Activated B cell treated with CpG ODN at 0.5 μM for 24 hours (primary cell): ENCODE measurements at regions not wholly inside any gene's neighbourhood (a gene's known extent, or its start where the extent isn't known, plus 50 kb on each side); places are given as distances from the start of the nearest gene placed in this dataset.

Experiments
- ATAC-seq: fragments of 200-7000 bp; cut with Tn5 transposase; one replicate; pipeline ENCODE4 v1.10.0; 2021; ENCODE audit warnings: low read depth, mild to moderate bottlenecking, moderate library complexity
- CTCF ChIA-PET: fragments of 350-600 bp; sonication (Branson Sonifier 250); formaldehyde crosslinking; loops from one replicate; lab custom pipeline; 2021; ENCODE audit warnings: antibody characterized with exemption; lab: Charles Lee
- POLR2A ChIA-PET: fragments of 350-600 bp; sonication (Branson Sonifier 250); formaldehyde crosslinking; loops from one replicate; lab custom pipeline; 2021; ENCODE audit warnings: antibody characterized with exemption; lab: Charles Lee
- DNase-seq: peaks from one replicate; pipeline ENCODE4 v3.0.0; 2022
- H3K27ac Mint-ChIP-seq: one replicate; pipeline ENCODE4 v1.8.0; 2020; ENCODE audit warnings: mixed read lengths
- H3K27me3 Mint-ChIP-seq: one replicate; pipeline ENCODE4 v1.8.0; 2021; ENCODE audit warnings: mixed read lengths
- H3K36me3 Mint-ChIP-seq: one replicate; pipeline ENCODE4 v1.8.0; 2021; ENCODE audit warnings: low read depth, mixed read lengths
- H3K4me1 Mint-ChIP-seq: one replicate; pipeline ENCODE4 v1.8.0; 2021; ENCODE audit warnings: mixed read lengths
- H3K4me3 Mint-ChIP-seq: one replicate; pipeline ENCODE4 v1.8.0; 2020; ENCODE audit warnings: mild to moderate bottlenecking, mixed read lengths
- H3K9me3 Mint-ChIP-seq: one replicate; pipeline ENCODE4 v1.8.0; 2020; ENCODE audit warnings: mixed read lengths
- intact Hi-C: fragments of 100-400 bp; cut with micrococcal nuclease; formaldehyde crosslinking; loops from one replicate; pipeline ENCODE4 v1.15.1; 2024
- TF ChIP-seq, protein P1 (sequence below): fragments of 200-600 bp; IDR thresholded peaks from one replicate; pipeline ENCODE4 v1.8.0; 2022; ENCODE audit warnings: antibody characterized with exemption, mild to moderate bottlenecking

DNA sequence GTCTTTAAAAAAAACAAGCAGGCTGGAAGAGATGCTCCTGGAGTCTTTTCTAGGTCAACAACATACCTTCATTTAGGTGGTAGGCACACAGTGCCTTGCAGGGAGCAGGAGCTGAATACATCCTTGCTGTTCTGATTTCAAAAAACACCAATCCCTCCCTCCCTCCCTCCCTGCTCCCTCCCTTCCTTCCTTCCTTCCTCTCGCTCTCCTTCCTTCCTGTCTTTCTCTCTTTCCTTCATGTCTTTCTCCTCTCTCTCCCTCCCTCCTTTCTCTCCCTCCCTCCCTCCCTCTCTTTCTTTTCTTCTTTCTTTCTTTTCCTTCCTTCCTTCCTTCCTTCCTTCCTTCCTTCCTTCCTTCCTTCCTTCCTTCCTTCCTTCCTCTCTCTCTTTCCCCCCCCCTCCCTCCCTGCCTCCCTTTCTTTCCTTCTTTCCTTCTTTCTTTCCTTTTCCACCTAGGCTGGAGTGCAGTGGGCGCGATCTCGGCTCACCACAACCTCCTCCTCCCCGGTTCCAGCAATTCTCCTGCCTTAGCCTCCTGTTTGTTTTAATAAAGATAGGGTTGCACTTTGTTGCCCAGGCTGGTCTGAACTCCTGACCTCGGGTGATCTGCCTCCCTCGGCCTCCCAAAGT, 245.1 kb downstream of the MIAT start:
- Mint-ChIP-seq H3K36me3 (no peaks in the 10 kb centered on the region), H3K27me3 (peaks cover 30% of the 10 kb centered on the region)

DNA sequence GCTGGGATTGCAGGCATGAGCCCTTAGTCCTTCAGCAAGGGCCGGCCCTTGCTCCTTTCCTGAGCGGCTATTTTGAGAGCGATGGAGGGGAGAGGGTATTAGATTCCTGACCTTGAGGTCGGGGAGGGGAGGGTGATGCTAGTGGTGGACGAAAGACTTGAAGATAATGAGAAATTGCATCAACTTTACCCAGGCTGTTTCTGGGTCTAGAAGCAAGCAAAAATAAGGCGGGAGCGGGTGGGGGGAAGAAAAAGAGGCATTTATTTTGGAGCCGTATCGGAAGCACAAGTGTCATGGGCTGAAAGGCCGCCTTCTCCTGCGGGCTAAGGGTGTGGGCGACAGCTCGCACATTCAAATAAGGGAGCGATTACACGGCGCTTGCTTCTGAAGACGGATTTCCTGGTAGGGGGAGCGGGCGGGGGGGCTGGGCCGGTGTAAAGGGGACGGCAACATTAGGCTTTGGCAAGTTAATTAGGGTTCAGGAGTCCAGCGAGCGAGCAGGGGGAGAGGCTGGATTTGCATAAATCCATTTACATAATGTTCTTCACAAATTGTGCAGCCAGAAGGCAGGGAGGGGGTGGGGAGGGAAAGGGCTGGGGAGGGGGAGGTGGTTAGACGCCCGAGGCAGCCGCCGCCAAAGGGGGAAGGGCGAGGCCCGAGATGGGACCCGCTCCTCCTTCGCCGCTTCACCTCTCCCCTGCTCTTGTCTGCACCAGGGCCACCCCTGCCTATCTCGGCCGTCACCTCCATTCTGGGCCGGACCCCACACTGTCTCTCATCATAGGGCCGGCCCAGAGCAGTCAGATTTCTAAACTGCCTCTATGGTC, 245.9 kb downstream of the MIAT start:
- no peak for DNase-seq
- Mint-ChIP-seq H3K4me1 (peaks cover 20% of the 10 kb centered on the region), H3K27ac (no peak overlapping the region), H3K9me3 (peaks cover 3% of the 10 kb centered on the region), H3K4me3 (peak overlapping the region; percentile 79), H3K27me3 (peaks cover 24% of the 10 kb centered on the region), H3K36me3 (no peaks in the 10 kb centered on the region)
- intact Hi-C loops = loop anchor here (1.0 kb wide), 1 partner anchor 224 kb away; no protein-coding TSS in a partner anchor
- CTCF ChIA-PET = no interaction called here
- TF ChIP-seq, protein P1, sequence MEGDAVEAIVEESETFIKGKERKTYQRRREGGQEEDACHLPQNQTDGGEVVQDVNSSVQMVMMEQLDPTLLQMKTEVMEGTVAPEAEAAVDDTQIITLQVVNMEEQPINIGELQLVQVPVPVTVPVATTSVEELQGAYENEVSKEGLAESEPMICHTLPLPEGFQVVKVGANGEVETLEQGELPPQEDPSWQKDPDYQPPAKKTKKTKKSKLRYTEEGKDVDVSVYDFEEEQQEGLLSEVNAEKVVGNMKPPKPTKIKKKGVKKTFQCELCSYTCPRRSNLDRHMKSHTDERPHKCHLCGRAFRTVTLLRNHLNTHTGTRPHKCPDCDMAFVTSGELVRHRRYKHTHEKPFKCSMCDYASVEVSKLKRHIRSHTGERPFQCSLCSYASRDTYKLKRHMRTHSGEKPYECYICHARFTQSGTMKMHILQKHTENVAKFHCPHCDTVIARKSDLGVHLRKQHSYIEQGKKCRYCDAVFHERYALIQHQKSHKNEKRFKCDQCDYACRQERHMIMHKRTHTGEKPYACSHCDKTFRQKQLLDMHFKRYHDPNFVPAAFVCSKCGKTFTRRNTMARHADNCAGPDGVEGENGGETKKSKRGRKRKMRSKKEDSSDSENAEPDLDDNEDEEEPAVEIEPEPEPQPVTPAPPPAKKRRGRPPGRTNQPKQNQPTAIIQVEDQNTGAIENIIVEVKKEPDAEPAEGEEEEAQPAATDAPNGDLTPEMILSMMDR = no peak
- POLR2A ChIA-PET = no interaction called here
- ATAC-seq = no peak

More for the DNA sequence above, 245.1 kb downstream of the MIAT start:
- DNase-seq = no peak
- no peak overlapping the region for H3K27ac Mint-ChIP-seq
- no peaks in the 10 kb centered on the region for H3K9me3 Mint-ChIP-seq
- CTCF ChIA-PET = no interaction called here
- POLR2A ChIA-PET = no interaction called here
- ATAC-seq = no peak
- TF ChIP-seq, protein P1 = no peak
- peaks cover 20% of the 10 kb centered on the region for H3K4me1 Mint-ChIP-seq
- peak overlapping the region; percentile 79 for H3K4me3 Mint-ChIP-seq
- intact Hi-C loops = loop anchor here (1.0 kb wide), 1 partner anchor 223 kb away; no protein-coding TSS in a partner anchor

DNA sequence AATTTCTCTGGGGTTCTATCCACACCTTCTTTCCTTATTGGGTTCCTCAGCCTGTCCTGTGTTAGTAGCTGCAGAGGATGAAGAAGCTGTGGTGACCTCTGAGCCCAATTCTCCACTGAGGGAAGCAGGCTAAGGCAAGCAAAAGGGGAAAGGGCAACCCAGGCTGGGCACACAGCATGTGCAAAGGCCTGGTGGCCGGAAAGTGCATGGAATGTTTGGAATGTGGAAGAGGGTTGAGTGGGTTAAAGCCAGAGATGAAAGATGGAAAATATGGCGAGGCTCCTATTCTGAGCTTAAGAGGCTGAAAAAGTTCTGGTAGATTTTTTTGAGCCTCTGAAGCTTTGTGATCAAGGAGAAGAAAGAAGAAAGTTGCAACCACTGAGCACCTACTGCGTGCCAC, 247.1 kb downstream of the MIAT start:
- ATAC-seq (no peak), DNase-seq (no peak)
- peaks cover 14% of the 10 kb centered on the region for H3K27me3 Mint-ChIP-seq
- H3K4me3 Mint-ChIP-seq = no peak overlapping the region
- H3K4me1 Mint-ChIP-seq = peaks cover 20% of the 10 kb centered on the region
- H3K36me3 Mint-ChIP-seq = no peaks in the 10 kb centered on the region
- CTCF ChIA-PET = no interaction called here
- POLR2A ChIA-PET = no interaction called here
- intact Hi-C loops = no loop called here
- no peak overlapping the region for H3K27ac Mint-ChIP-seq
- peaks cover 3% of the 10 kb centered on the region for H3K9me3 Mint-ChIP-seq
- TF ChIP-seq, protein P1 = no peak

DNA sequence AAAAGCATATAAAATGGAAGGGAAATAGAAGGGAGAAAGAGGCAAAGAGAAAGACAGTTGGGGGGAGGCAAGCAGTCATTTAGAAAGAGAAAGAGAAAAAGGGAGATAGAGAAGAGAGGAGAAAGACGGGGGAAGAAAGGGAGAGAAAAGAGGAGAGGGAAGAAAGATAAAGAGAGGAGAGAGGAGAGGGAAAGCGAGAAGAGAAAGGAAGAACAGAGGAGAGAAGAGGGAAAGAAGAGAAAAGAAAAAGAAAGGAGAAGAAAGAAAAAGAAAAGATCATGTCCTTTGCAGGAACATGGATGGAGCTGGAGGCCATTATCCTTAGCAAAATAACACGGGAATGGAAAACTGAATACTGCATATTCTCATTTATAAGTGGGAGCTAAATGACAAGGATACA, 247.7 kb downstream of the MIAT start:
- Mint-ChIP-seq H3K36me3 (no peaks in the 10 kb centered on the region), H3K27me3 (peaks cover 13% of the 10 kb centered on the region), H3K4me1 (peaks cover 20% of the 10 kb centered on the region), H3K4me3 (no peak overlapping the region), H3K27ac (no peak overlapping the region), H3K9me3 (peaks cover 3% of the 10 kb centered on the region)
- no peak for DNase-seq
- ATAC-seq = no peak
- TF ChIP-seq, protein P1 = no peak
- intact Hi-C loops = no loop called here
- ChIA-PET POLR2A (no interaction called here), CTCF (no interaction called here)

DNA sequence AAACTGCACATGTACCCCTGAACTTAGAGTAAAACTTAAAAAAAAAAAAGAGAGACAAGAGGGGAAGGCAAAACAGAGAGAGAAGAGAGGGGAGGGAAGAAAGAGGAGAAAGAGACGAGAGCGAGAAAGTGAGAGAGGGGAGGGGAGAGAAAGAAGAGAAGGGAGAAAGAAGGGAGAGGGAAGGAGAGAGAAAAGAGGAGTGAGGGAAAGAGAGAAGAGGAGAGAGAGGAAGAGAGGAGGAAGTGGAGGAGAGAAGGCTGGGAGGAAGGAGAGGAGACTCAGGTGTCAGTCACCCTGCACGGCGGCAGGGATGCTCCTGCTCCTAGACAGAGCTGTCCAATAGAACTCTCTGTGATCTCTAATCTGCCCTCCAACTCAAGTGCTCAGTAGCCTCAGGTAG, 248.3 kb downstream of the MIAT start:
- Mint-ChIP-seq H3K9me3 (peaks cover 3% of the 10 kb centered on the region), H3K4me3 (no peak overlapping the region), H3K36me3 (no peaks in the 10 kb centered on the region), H3K27me3 (peaks cover 12% of the 10 kb centered on the region), H3K27ac (no peak overlapping the region), H3K4me1 (peaks cover 20% of the 10 kb centered on the region)
- TF ChIP-seq, protein P1 = no peak
- CTCF ChIA-PET = no interaction called here
- POLR2A ChIA-PET = no interaction called here
- intact Hi-C loops = no loop called here
- DNase-seq = no peak
- no peak for ATAC-seq
